GM18858 (cell line): ENCODE measurements at regions not wholly inside any gene's neighbourhood (a gene's known extent, or its start where the extent isn't known, plus 50 kb on each side); places are given as distances from the start of the nearest gene placed in this dataset.

Source experiments
- ATAC-seq: cut with Tn5 transposase; IDR thresholded peaks from one replicate; pipeline ENCODE4 v1.9.1; 2021; ENCODE audit not compliant: unreplicated experiment

DNA sequence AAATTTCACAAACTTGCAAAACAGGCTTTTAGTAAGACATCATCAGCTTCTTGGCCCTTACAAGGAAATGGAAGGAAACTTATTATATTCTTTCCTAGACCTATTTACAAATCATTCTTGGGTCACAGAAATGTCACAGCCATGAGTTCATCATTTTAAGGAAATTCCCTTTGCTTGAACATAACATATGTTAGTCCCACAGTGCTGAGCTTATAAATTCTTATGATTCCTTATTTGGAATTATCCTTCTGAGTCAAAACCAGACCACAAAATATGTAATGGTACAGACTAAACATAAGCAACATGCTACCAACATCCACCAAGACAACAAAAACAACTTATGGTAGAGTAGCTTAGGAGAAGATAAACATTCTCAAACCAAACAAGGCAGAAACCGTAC, 236.9 kb upstream of the CTSO start:
- no peak for ATAC-seq

DNA sequence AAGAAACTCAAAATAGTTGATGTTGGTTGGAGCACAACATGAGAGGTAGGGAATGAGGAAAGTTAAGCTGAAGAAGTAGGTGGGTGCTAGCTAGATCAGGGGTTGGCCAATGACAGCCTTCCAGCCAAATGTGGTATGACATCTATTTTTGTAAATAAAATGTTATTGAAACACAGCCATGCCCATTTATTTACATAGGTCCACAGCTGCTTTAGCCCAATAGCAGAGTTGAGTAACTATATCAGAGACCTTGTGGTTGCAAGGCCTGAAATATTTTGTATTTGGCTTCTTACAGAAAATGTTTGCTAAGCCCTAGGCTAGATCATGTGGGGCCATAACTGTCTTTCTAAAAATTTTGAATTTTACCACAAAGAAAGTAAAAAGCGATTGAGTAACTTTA, 234.9 kb upstream of the CTSO start:
- ATAC-seq = no peak

DNA sequence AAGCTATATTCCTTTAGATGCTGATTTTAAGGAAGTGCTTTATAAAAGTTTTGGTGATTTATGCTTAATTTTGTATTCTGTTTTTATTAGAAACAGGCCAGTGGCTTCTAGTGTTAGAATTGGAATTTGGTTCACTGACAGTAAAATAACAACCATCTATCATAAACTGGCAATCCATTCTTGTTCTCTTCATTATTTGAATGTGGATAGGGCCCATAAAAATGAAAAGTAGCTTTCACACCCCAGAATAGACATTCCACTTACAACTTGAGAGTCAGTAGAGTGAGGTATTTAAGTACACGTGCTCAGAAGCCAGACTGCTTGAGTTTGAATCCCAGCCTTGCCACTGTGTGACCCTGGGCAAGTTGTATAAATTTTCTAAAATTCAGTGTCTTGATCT, 232.4 kb upstream of the CTSO start:
- ATAC-seq = no peak

DNA sequence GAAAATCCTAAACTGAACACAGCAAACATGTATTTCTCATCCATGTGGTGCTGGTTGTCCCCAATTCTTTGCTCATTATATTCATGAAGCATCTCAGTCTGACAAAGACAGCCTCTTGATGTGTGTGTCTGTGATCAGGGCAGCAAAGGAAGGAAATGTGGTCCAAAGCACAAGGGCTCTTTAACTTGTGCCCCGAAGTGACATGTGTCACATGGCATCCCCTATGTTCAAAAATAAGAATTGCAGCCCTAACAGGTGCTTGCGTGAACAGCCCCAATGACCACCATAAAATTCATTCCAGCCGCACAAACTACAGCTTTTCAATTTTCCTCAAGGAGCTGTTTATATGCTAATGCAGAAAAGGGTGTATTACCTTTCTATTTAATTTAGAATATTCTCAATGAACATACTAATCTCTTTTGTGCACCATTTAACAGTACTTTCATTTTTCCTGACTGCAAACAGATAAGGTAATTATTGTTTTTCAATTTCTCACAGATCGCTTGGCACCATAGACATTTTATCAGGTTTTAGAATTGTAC, 231.9 kb upstream of the CTSO start:
- ATAC-seq = no peak

DNA sequence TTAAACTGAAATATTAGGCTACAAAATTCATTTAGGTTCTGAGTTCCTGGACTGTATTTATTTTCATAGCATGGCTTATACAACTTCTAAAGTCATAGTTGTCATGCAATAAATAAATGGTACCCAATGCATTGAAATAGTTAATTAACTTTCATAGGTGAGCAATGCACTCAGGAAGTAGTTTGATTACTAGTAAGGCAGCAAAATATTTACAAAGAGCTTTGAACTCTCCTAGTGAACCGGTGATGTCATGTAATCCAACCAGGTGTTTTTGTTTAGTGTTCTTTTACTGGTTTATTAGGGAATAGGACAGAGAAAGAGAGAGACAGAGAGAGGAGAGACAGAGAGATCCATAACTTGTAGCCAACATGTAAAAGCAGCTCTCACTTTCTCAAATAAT, 228.6 kb upstream of the CTSO start:
- ATAC-seq = no peak

DNA sequence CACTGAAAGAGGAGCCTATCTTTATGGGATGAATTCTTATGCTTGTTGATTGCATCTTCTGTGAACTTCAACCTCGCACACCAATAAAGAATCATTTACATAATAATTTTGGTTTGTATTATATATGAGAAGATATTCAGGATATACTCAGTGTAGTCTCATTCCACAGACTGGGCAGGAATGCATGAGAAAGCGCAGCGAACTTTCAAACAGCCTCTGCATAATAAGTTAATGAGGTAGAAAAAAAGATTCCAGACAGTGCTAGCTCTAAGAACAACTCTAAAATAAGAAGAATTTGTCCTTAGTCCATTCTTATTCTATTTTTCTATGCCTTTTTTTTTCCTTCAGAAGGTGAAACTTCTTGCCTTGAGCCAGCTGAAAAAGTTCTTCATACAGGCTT, 224.3 kb upstream of the CTSO start:
- ATAC-seq = no peak

DNA sequence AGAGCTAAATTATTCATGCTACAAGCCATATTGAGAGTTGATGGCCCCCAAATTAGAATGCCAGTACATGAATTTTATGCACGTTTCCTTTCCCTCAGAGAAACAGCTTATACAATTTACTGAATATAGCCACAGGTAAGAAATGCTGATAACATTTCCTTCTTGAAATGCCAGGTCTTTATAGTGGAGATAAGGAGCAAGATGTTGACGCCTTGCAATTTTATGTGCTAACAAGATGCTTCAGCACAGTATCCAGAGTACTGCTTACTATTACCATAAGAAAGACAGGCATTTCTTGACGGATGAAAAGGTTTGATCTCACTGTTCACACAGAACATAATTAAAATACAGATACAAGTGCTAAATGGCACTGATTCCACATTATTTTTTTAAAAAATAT, 223.2 kb upstream of the CTSO start:
- ATAC-seq = no peak

DNA sequence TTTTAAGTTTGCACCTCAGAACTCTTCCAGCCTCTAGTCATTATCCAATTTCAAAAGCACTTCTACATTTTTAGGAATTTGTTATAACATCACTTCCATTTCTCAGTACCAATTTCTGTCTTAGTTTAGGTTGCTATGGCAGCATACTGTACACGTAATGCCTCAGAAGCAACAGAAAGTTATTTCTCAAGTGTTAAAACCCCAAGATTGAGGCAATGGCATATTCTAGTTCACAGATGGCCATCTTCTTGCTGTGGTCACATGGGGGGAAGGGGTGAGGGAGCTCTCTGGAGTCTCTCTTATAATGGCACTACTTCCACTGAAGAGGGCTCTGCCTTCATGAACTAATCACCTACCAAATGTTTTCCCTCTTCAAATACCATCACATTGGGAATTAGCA, 220.3 kb upstream of the CTSO start:
- no peak for ATAC-seq

DNA sequence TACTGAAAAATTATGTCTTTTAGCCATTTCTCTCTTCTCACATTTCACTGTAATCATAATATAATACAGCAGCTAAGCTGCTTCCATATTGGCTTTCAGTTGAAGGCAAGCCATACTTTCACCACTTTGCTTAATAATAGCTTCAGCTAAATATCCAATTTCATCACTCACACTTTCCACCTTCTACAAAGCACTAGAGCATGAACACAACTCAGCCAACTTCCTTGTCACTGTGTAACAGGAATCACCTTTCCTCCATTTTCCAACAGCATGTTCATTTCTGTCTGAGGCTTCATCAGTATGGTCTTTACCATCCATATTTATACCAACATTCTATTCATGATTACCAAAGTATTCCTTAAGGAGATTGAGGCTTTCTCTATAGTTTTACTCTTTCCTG, 219.8 kb upstream of the CTSO start:
- ATAC-seq = no peak

DNA sequence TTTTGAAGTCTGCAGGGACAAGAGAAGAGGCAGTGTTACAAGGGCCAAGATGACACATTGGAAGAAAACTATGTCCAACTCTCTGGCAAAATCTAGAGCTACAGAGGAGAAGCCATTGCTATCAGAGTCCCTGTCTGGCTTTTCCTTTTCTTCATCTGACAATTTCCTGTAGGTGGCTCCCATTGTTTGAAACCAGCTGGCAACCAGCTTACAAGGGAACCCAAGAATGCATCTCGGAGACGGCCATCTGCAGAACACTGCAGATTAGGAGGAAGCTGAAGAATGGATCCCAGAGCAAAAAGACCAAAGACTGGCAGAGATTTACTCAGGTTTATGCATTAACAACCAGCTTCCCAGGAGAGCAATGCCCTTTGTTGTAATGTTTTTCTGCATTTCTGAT, 216.2 kb upstream of the CTSO start:
- no peak for ATAC-seq

DNA sequence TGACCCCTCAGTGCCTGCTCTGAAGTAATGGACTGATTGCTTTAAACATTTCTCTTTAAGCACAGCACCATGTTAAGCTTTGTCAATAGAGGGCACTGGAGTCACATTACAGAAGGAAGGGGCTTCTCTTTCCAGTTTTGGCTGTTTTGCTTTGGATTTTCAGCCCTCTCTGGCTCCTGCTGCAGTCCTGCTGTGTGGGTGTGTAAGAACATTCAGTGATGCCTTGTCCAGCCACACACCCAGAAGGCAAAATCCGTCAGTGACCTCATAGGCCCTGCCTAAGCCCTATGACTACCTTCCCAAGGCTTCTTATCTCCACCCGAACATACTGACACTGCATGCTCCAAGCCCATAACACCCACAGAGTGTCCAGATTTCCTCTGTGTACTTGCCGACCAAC, 215.3 kb upstream of the CTSO start:
- peak; percentile 61 for ATAC-seq

DNA sequence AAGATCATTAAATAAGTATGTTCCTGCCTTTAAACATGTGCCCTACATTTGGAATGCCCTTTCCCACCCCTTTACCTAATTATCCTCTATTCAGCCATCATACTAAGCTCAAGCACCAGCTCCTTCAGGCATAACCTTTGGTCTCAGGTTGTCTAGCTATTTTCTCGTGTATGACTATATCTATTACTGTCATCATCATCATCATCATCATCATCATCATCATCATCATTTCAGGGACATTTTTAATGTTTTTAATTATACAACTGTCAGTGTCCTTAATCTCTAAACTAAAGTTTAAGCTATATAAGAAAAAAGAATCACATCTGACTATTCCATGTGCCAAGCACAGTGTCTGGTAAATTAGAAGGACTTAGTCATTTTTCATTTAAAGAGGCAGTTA, 214.6 kb upstream of the CTSO start:
- ATAC-seq = no peak

DNA sequence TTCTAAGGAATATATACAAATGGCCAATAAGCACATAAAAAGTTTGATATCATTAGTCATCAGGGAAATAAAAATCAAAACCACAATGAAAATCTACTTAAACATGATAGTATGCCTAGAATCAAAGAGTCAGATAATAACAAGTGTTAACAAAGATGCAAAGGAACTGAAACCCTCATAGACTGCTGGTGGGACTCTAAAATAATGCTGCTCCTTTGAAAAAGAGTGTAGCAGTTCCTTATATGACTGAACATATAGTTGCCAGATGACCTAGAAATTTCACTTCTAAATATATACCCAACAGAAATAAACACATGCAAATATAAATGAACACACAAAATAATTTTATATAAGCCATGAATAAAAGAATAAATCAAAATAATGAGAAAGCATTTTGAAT, 205.1 kb upstream of the CTSO start:
- peak; percentile 97 for ATAC-seq

DNA sequence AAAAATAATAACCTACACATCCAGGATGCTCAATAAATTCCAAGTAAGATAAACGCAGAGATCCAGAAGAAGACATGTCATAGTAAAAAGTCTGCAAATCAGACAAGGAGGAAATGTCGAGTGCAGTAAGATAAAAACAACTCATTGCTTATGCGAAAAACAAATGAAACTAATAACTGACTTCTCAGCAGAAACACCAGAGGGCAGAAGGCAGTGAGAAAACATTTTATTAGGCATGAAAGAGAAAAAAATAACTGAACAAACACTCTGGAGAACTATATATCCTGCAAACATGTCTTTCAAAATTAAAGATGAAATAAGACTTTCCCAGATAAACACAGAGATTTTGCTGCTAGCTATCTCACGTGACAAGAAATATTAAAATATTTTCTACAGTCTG, 201.3 kb upstream of the CTSO start:
- ATAC-seq = no peak

DNA sequence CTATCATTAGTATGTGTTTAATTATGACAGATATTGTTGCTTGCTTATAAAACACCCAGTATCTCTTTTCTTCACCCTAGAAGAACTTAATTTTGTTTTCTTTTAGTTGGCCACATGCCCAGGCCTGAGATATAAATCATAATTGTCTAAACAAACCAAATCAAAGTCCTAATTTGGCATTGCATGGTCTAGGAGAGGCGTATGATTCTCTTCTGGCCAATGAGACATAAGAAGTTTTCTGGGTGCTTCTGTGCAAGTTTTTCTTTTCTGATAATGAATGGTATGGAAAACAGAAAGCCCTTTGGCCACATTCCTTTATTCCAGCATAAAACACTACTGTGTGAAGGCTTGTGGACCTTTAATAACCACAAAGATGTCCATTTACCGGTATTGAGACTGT, 192.9 kb upstream of the CTSO start:
- ATAC-seq = no peak

DNA sequence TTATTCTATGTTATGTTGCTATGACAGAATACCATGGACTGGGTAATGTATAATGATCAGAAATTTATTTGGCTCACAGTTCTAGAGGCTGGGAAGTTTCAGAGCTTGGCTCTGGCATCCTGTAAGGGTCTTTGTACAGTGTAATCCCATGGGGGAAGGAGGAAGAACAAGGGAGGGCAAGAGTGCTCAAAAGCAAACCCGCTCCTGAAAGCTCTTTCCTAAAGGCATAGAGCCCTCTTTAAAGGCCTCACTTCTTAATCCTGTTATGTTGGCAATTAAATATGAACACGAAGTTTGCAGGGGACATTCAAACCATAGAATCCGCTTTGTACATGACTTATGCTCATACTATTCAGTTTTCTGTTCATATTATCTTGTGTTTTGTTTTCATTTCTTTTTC, 191.3 kb upstream of the CTSO start:
- ATAC-seq = no peak

DNA sequence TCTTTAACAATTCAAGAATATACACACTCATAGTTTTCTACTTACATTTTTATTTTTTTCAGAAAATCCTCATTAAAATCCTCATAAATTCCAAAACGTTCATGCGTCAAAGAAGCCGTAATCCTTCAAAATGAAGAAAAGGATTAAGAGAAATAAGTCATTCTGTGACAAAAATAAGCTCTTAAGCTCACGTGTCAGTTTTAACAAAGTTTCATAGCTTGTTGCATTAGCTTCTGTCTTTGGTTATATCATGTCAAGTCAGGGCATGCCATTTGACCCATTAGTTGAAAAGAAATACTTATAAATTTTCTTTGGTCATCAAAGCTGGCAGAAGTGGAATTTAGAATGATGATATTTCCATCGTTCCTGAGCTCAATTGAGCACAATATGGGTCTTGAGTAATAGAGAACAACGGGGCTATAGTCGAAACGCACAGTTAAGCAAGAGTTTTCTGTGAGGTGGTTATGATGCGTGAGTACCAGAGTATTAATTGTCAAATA, 185.2 kb upstream of the CTSO start:
- ATAC-seq = no peak

DNA sequence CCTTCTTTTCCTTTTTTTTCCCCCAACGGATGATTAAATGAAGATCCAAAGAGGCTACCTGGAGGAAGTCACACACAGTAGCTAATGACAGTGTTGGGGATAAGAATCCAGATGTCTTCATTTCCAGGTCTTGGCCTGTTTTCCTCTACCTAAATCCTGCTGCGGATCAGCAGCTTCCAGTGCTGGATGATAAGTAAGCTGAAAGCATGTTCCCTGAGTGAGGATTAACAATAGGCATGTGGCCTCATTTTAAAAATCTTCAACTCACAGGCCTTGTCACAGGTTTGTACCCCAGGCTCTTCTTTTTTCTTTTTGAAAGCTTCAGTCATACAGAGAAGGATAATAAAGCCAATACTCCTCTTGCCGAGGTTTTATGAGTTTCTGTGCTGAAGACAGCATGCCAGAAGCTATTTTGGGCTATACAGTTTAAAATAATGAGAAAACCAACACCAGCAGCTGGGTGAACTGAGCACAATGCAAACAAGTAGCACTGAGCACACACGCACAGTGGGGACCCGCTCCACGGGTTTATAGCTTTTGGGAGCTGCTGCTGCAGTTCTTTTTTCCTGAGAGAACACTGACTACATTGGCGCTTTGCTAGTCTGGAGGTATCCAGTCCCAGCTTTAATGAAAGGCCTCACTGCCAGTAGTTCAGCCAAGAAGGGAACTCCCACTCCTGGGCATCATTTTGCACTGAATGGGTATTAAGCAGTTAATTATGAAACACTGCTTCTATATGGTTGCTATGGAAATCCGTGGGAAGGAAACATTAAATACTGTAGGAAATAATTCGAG, 184.2 kb upstream of the CTSO start:
- no peak for ATAC-seq

DNA sequence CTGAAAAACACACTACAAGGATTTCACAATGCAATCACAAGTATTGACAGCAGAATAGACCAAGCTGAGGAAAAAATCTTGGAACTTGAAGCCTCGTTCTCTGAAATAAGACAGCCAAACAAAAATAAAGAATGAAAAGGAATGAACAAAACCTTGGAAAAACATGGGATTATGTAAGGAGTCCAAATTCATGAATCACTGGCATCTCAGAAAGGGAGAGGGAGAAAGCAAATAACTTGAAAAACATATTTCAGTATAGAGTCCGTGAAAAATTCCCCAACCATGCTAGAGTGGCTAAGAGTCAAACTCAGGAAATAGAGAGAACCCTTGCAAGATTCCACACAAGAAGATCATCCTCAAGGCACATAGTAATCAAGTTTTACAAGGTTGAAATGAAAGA, 178.5 kb upstream of the CTSO start:
- ATAC-seq = no peak

DNA sequence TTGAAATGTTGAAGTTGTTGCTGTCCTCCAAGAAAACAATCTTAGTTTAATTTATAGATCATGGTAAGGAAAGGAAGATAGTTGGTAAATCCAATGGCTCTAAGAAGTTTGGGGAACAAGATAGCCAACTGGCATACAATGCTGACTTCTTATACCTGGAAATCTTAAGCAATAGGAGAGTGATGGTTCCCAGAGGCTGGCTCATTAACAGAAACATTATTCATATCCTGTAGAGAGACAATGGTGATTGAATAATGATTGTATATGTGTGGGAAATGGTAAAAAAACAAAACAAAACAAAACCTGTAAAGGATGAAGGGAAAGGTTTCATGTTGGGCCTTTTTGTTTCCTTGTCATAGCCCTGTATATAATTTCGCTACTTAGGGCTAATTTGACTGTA, 174.9 kb upstream of the CTSO start:
- no peak for ATAC-seq

DNA sequence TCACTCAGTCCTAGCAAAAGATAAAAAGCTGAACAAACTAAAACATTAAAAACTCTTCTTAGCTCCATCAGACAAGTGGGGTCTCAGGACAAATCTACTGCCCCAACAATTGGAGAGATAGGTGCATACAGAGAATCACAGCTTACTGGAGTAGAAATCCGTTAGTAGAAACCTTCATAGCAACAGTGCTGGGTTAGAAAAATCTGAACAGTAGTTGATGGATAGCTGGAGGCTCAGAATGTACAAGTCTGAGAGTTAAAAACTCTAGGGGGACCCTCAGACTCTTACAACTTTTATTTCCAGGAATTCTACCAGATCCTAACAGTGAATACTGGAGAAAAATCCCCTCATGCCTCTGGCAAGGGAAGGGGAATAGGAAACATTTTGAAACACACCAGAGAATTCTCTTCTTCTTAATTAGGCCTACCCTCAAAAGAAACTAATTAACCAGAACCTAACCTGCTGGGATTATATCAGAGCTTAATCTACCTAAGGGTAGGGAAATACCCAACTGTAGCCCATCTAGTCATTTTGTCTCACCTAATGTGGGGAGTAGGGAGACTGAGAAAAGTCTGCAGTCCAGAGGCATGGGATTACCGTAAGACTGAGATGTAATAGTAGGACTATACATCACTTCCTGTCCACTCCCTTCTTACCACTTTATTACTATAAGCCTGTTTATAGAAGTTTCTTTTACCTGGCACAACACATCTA, 165.0 kb upstream of the CTSO start:
- ATAC-seq = no peak

DNA sequence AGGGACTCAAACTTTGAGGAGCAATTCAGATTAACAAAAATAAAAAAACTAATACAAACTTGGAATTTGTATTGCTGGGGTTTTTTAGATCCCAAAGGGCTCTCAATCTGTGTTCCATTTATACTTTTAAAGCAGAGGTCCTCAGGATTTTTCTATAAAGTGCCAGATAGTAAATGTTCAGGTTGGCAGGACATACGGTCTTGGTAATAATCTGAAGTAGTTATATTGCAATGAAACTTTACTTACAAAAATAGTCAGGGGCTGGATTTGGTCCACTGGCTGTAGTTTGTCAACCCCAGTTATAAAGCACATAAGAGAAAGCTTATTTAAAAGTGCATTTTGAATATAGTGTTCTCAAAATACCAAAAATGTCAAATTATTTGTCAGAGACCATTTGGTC, 164.1 kb upstream of the CTSO start:
- ATAC-seq = no peak
